Mesendoderm (in vitro differentiated cells): ENCODE measurements at regions not wholly inside any gene's neighbourhood (a gene's known extent, or its start where the extent isn't known, plus 50 kb on each side); places are given as distances from the start of the nearest gene placed in this dataset.

Experiments used
- DNase-seq: peaks from one replicate; pipeline ENCODE4 v3.0.0; 2013
- H2AK5ac ChIP-seq: 2 replicates; pipeline ENCODE4 v1.6.1; 2013; ENCODE audit warnings: low read length, inconsistent platforms
- H2BK120ac ChIP-seq: 2 replicates; pipeline ENCODE4 v1.6.1; 2013; ENCODE audit warnings: low read depth, mild to moderate bottlenecking, low read length, moderate library complexity, mixed read lengths
- H2BK15ac ChIP-seq: replicated peaks from 2 replicates; pipeline ENCODE4 v1.6.1; 2013; ENCODE audit warnings: low read depth, mild to moderate bottlenecking, moderate library complexity
- H2BK5ac ChIP-seq: 2 replicates; pipeline ENCODE4 v1.6.1; 2013; ENCODE audit warnings: low read length, inconsistent platforms
- H3K18ac ChIP-seq: 2 replicates; pipeline ENCODE4 v1.6.1; 2013; ENCODE audit warnings: mild to moderate bottlenecking, low read length, mixed read lengths
- H3K23ac ChIP-seq: one replicate; pipeline ENCODE4 v1.6.1; 2013; ENCODE audit warnings: low read length
- H3K27ac ChIP-seq: 2 replicates; pipeline ENCODE4 v1.5.1; 2013; ENCODE audit warnings: low read depth, mild to moderate bottlenecking, inconsistent platforms, low read length, moderate library complexity
- H3K27me3 ChIP-seq: 2 replicates; pipeline ENCODE4 v1.6.1; 2013; ENCODE audit warnings: low read length, control low read depth, mild to moderate bottlenecking, inconsistent platforms; ENCODE audit not compliant: insufficient read depth, poor library complexity
- H3K36me3 ChIP-seq: 2 replicates; pipeline ENCODE4 v1.6.1; 2013; ENCODE audit warnings: low read length, inconsistent platforms; ENCODE audit not compliant: control insufficient read depth, insufficient read depth
- H3K4ac ChIP-seq: one replicate; pipeline ENCODE4 v1.6.1; 2013; ENCODE audit warnings: low read depth, mild to moderate bottlenecking, low read length, moderate library complexity
- H3K4me1 ChIP-seq: 2 replicates; pipeline ENCODE4 v1.6.1; 2013; ENCODE audit warnings: low read depth, low read length, inconsistent platforms; ENCODE audit not compliant: control insufficient read depth
- H3K4me2 ChIP-seq: 2 replicates; pipeline ENCODE4 v1.6.1; 2013; ENCODE audit warnings: low read length
- H3K4me3 ChIP-seq: 2 replicates; pipeline ENCODE4 v1.5.1; 2013; ENCODE audit warnings: mild to moderate bottlenecking, low read length
- H3K56ac ChIP-seq: one replicate; pipeline ENCODE4 v1.6.1; 2013; ENCODE audit warnings: low read length
- H3K79me1 ChIP-seq: 2 replicates; pipeline ENCODE4 v1.6.1; 2013; ENCODE audit warnings: low read length, inconsistent platforms
- H3K79me2 ChIP-seq: 2 replicates; pipeline ENCODE4 v1.6.1; 2013; ENCODE audit warnings: mild to moderate bottlenecking, low read length; ENCODE audit not compliant: control insufficient read depth, insufficient read depth
- H3K9ac ChIP-seq: 2 replicates; pipeline ENCODE4 v1.6.1; 2013; ENCODE audit warnings: low read length, inconsistent platforms
- H4K5ac ChIP-seq: one replicate; pipeline ENCODE4 v1.6.1; 2013; ENCODE audit warnings: low read length
- H4K8ac ChIP-seq: one replicate; pipeline ENCODE4 v1.6.1; 2013; ENCODE audit warnings: low read depth, mild to moderate bottlenecking, control low read depth, low read length, moderate library complexity
- WGBS: extraction: QIAGEN DNeasy Blood & Tissue Kit; methylation state at CpG from one replicate; pipeline ENCODE4 v1.1.7; 2013; ENCODE audit warnings: low lambda C conversion rate, missing lambda C conversion rate; ENCODE audit not compliant: insufficient coverage; ENCODE audit errors: extremely low coverage; 5-methylcytosine and 5-hydroxymethylcytosine counted together

GRCh38 chr15:68504681-68505170, 72.8 kb upstream of the ITGA11 start:
- H3K23ac ChIP-seq = no peak overlapping the region
- WGBS = no CpG with 5 or more reads among the region's 8 CpGs
- H3K79me2 ChIP-seq = no peaks in the 10 kb centered on the region
- no peak overlapping the region for H3K56ac ChIP-seq
- H2BK5ac ChIP-seq = no peak overlapping the region
- no peaks in the 10 kb centered on the region for H3K4me1 ChIP-seq
- no peaks in the 10 kb centered on the region for H3K36me3 ChIP-seq
- no peak overlapping the region for H2BK15ac ChIP-seq
- H3K9ac ChIP-seq = no peak overlapping the region
- H2BK120ac ChIP-seq = no peak overlapping the region
- H4K5ac ChIP-seq = no peak overlapping the region
- H4K8ac ChIP-seq = no peak overlapping the region
- H3K4ac ChIP-seq = no peak overlapping the region
- no peaks in the 10 kb centered on the region for H3K27me3 ChIP-seq
- no peak overlapping the region for H3K4me3 ChIP-seq
- H3K27ac ChIP-seq = no peak overlapping the region
- H3K18ac ChIP-seq = no peak overlapping the region
- no peaks in the 10 kb centered on the region for H3K79me1 ChIP-seq
- H2AK5ac ChIP-seq = no peak overlapping the region
- DNase-seq = no peak
- H3K4me2 ChIP-seq = no peak overlapping the region

- no peak overlapping the region for H3K18ac ChIP-seq
- no peak overlapping the region for H2BK5ac ChIP-seq
- no peak overlapping the region for H3K4me2 ChIP-seq
- no peak overlapping the region for H4K8ac ChIP-seq
- no peak overlapping the region for H3K56ac ChIP-seq
- H3K4me1 ChIP-seq = no peaks in the 10 kb centered on the region
- H3K9ac ChIP-seq = no peak overlapping the region
- H3K27me3 ChIP-seq = no peaks in the 10 kb centered on the region
- WGBS = no CpG with 5 or more reads among the region's 2 CpGs
- H3K23ac ChIP-seq = no peak overlapping the region
- no peak overlapping the region for H3K4me3 ChIP-seq
- no peak overlapping the region for H2BK15ac ChIP-seq
- H3K4ac ChIP-seq = no peak overlapping the region
- H3K36me3 ChIP-seq = no peaks in the 10 kb centered on the region
- no peak overlapping the region for H4K5ac ChIP-seq
- H3K79me2 ChIP-seq = no peaks in the 10 kb centered on the region
- H2AK5ac ChIP-seq = no peak overlapping the region
- no peaks in the 10 kb centered on the region for H3K79me1 ChIP-seq
- no peak overlapping the region for H3K27ac ChIP-seq
- no peak overlapping the region for H2BK120ac ChIP-seq
- no peak for DNase-seq
These were observed 72.7 kb upstream of the CORO2B start for GRCh38 chr15:68506071-68506470.

GRCh38 chr15:68507447-68507846, 71.3 kb upstream of the CORO2B start:
- H3K27ac ChIP-seq = no peak overlapping the region
- H3K79me1 ChIP-seq = no peaks in the 10 kb centered on the region
- no peak overlapping the region for H3K4me2 ChIP-seq
- H3K56ac ChIP-seq = no peak overlapping the region
- no peaks in the 10 kb centered on the region for H3K36me3 ChIP-seq
- H3K18ac ChIP-seq = no peak overlapping the region
- no peak overlapping the region for H2BK120ac ChIP-seq
- H3K4me3 ChIP-seq = no peak overlapping the region
- DNase-seq = no peak
- no peak overlapping the region for H2AK5ac ChIP-seq
- no peak overlapping the region for H3K9ac ChIP-seq
- H3K4ac ChIP-seq = no peak overlapping the region
- H3K23ac ChIP-seq = no peak overlapping the region
- WGBS = no CpG with 5 or more reads among the region's 2 CpGs
- H3K4me1 ChIP-seq = no peaks in the 10 kb centered on the region
- H3K27me3 ChIP-seq = no peaks in the 10 kb centered on the region
- no peaks in the 10 kb centered on the region for H3K79me2 ChIP-seq
- H2BK5ac ChIP-seq = no peak overlapping the region
- H4K8ac ChIP-seq = no peak overlapping the region
- H2BK15ac ChIP-seq = no peak overlapping the region
- no peak overlapping the region for H4K5ac ChIP-seq

DNA sequence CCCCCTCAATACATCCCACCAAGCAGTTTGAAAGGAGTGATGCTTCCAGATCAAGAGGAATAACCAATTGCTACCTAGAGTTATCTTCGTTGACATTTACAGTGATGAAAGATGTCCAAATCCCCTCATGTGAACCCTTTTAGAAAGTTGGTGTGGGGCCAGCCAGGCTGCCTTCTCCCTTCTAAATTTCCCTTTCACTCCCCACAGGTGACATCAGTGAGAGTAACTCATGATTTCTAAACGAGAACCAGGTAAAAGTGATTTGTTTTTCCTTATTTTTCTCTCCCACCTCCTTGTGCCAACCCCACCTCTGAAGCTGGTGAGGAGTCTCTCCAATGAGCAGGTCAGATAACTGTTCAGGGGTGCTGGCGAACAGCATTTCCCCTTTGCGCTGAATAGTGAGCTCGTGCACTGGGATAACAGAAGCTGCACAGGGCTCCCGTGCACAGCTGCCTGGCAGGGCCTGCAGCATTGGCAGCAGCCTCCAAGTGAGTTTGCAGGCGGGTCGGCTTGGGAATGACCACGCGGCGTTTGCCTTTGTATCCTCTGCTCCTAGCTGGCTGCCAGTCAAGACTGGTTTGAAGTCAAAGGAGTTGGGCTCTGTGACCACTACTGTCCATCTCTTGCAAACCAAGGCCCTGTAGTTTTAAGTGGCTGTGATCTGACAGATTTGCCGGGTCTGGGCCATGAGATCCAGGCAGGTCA, 70.2 kb upstream of the CORO2B start:
- Histone ChIP-seq H3K4ac (no peak overlapping the region), H2BK5ac (no peak overlapping the region), H2BK120ac (no peak overlapping the region), H3K56ac (no peak overlapping the region), H2AK5ac (no peak overlapping the region), H3K27me3 (no peaks in the 10 kb centered on the region), H4K5ac (no peak overlapping the region), H3K27ac (no peak overlapping the region), H3K9ac (no peak overlapping the region), H3K23ac (no peak overlapping the region), H3K36me3 (no peaks in the 10 kb centered on the region), H3K4me3 (no peak overlapping the region), H2BK15ac (no peak overlapping the region), H3K4me2 (no peak overlapping the region), H3K79me1 (no peaks in the 10 kb centered on the region), H4K8ac (no peak overlapping the region), H3K18ac (no peak overlapping the region), H3K79me2 (no peaks in the 10 kb centered on the region), H3K4me1 (no peaks in the 10 kb centered on the region)
- WGBS = no CpG with 5 or more reads among the region's 12 CpGs
- no peak for DNase-seq

GRCh38 chr15:68510558-68510957, 68.2 kb upstream of the CORO2B start:
- H4K8ac ChIP-seq = no peak overlapping the region
- H2BK120ac ChIP-seq = no peak overlapping the region
- H3K4me1 ChIP-seq = no peaks in the 10 kb centered on the region
- no peaks in the 10 kb centered on the region for H3K36me3 ChIP-seq
- no peak for DNase-seq
- no peak overlapping the region for H3K4me2 ChIP-seq
- H3K23ac ChIP-seq = no peak overlapping the region
- no peak overlapping the region for H2AK5ac ChIP-seq
- no peak overlapping the region for H3K56ac ChIP-seq
- no peak overlapping the region for H3K9ac ChIP-seq
- no peaks in the 10 kb centered on the region for H3K79me2 ChIP-seq
- no peak overlapping the region for H2BK15ac ChIP-seq
- H4K5ac ChIP-seq = no peak overlapping the region
- no peak overlapping the region for H2BK5ac ChIP-seq
- WGBS = no CpG with 5 or more reads among the region's 2 CpGs
- H3K18ac ChIP-seq = no peak overlapping the region
- no peak overlapping the region for H3K4ac ChIP-seq
- no peak overlapping the region for H3K27ac ChIP-seq
- no peak overlapping the region for H3K4me3 ChIP-seq
- no peaks in the 10 kb centered on the region for H3K27me3 ChIP-seq
- H3K79me1 ChIP-seq = no peaks in the 10 kb centered on the region
